ENCODE measurements at regions not wholly inside any gene's neighbourhood (a gene's known extent, or its start where the extent isn't known, plus 50 kb on each side); places are given as distances from the start of the nearest gene placed in this dataset.
A peak's percentile ranks its signal among the peaks of the same experiment; 100 is the strongest.

DNA sequence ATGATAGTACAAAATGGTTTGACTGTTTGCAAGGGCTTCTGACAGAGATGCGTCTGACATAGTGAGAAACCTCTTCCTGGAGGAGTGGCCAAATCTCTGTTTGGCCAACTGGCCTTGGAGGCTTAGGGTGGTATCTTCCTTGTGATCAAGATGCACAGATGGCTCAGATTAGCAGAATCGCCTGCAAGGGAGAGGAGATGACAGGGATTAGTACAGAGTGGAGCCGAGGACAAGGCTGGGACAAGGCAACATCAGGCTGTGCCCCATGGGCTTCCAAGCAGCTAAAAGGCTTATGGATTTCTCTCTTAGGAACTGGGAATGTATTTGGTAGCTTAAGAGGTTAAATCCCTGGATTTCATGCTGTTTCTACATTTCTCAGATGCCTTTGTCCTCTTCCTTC is 379.1 kb downstream of the SIPA1L2 start:
- WGBS, 10 experiments, result 0 to 100% (median 95%) methylated on average over 1 to 3 of the region's 3 CpGs; no CpG with 5 or more reads in 4 of the 10 experiments
- no peak overlapping the region for H3K27ac ChIP-seq
- peaks cover 27 to 30% of the 10 kb centered on the region in 2 donors for H3K4me1 ChIP-seq (replicated peaks in 1 of 2)
- in situ Hi-C loops (cut with MboI; ENCODE audit: low pct_unique_long_range_greater_than_20kb in 2 of 9, low sequenced_read_pairs in 9 of 9, unreplicated experiment in 9 of 9), result no loop called here
- H3K4me3 ChIP-seq, result no peak overlapping the region
- peak in 4 of 8 experiments; percentile 5 to 23 (median 18) for ATAC-seq (replicated peaks in 6 of 8)

DNA sequence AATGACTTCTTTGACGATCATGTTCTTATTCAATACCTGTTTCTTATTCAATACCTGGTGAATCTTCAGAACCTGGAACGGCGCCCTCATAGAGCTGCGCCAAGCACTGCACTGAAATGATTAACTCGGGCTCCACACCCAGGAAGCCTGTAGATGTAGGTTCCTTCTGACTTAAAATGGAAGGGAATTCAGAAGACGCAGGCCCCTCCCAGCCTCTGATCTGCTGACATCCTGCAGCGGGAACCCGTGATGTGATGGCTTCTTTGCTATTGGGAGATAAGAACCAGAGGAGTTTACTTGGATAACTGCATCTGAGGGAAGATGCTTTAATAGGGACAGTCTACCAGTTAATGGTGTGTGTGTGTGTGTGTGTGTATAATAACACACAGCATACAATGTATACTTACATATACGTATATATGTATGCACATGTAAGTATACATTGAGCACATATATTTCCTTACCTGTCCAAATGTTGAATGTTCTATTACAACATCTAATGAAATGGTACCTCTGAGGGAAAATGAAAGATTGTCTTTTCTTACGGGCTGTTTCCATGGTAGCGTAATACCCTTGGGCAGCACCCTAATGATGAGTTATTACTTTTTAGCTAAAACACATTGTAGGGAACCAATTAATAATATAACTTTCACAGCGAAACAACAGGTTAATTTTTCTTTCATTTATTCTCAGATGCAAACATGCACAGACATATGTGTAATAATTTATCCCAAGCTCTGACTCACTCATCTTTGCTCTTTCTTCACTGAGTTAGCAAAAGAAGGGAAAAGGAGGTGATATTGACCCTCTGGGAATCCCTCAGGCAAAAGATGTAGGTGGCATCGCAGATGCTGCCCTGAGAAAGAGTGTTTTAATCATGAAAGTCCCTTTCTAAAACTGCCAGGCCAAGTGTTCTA is 379.8 kb downstream of the SIPA1L2 start:
- Histone ChIP-seq H3K27ac (no peak overlapping the region), H3K4me1 (replicated peaks in 1 of 2) (peaks cover 27 to 30% of the 10 kb centered on the region in 2 donors), H3K4me3 (no peak overlapping the region)
- in situ Hi-C loops (cut with MboI; ENCODE audit: low pct_unique_long_range_greater_than_20kb in 2 of 9, low sequenced_read_pairs in 9 of 9, unreplicated experiment in 9 of 9), result no loop called here
- WGBS, 10 experiments, result 61 to 94% (median 85%) methylated on average over 2 to 13 of the region's 13 CpGs
- peak in 5 of 8 experiments; percentile 21 to 79 (median 71) for ATAC-seq (replicated peaks in 6 of 8)

DNA sequence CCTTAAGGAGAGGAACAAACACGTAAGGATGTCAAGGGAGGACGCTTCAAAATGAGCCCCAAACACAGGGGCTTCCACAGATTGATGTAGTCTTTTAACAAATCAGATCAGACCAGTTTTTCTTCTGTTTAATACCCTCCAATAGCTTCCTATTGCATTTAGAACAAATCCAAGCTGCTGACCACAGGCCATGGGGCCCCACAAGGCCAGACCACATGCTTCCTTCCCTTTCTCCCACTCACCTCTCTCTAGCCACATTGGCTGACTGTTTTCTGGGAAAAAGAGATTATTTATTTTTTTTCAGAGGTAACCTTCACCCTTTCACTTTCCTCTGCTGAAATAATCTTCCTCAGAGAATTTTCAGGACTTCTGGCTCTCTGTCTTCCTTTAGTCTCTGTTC is 380.6 kb downstream of the SIPA1L2 start:
- Histone ChIP-seq H3K27ac (no peak overlapping the region), H3K4me1 (replicated peaks in 1 of 2) (peaks cover 27 to 30% of the 10 kb centered on the region in 2 donors), H3K4me3 (no peak overlapping the region)
- in situ Hi-C loops (cut with MboI; ENCODE audit: low pct_unique_long_range_greater_than_20kb in 2 of 9, low sequenced_read_pairs in 9 of 9, unreplicated experiment in 9 of 9), result no loop called here
- no peak for ATAC-seq (replicated peaks in 6 of 8)
- WGBS, 10 experiments, result 10 to 100% (median 79%) methylated on average over 1 to 2 of the region's 2 CpGs; no CpG with 5 or more reads in 3 of the 10 experiments

DNA sequence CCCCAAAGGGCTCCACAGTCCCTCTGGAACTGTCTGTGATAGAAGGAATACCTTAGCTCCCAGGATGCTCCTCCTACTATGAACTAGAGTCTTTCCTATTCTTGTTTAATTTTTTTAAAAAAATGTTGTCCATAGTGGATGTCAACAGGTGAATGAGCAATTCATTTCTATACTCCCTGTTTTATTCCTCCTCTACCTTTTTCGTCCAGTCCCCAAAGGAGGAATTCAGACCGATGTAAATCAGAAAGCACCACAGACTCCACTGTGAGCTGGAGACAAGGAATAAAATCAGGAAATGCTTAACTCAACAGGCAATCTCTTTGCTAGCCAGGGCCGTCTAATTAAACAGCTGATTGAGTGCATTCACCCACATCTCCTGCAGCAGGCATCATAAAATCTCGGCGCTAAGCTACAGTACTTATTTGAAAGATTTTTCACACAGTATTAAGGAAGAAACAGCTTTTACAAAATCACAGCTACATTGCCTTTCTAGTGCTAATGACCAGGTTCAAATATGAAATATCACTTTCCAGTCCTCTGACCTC is 381.6 kb downstream of the SIPA1L2 start:
- H3K4me3 ChIP-seq, result no peak overlapping the region
- H3K27ac ChIP-seq, result no peak overlapping the region
- H3K4me1 ChIP-seq (replicated peaks in 1 of 2), result peaks cover 27 to 30% of the 10 kb centered on the region in 2 donors
- WGBS, 10 experiments, result 13 to 90% (median 67%) methylated on average over 2 to 5 of the region's 5 CpGs; no CpG with 5 or more reads in 1 of the 10 experiments
- peak in 3 of 8 experiments; percentile 21 to 38 (median 29) for ATAC-seq (replicated peaks in 6 of 8)
- in situ Hi-C loops (cut with MboI; ENCODE audit: low pct_unique_long_range_greater_than_20kb in 2 of 9, low sequenced_read_pairs in 9 of 9, unreplicated experiment in 9 of 9), result no loop called here

DNA sequence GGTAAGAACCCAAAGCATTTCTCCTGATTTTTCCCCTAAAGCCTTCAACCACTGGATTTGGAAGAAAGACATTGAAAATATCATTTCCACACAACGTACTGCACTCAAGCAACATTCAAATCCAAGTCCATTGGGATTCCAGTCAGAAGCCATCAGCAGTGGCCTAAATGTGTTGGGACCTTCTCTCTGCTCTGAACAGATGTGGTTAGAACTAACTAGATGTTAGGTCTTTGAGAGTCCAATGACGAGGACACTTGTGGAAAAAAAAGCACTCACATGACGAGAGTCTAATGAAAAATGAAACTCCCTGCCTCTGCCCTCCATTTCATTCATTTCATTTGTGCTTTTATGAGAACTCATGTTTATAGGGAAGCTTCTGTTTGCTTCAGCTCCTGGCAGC is 382.3 kb downstream of the SIPA1L2 start:
- in situ Hi-C loops (cut with MboI; ENCODE audit: low pct_unique_long_range_greater_than_20kb in 2 of 9, low sequenced_read_pairs in 9 of 9, unreplicated experiment in 9 of 9), result no loop called here
- Histone ChIP-seq H3K4me1 (replicated peaks in 1 of 2) (peaks cover 23 to 28% of the 10 kb centered on the region in 2 donors), H3K27ac (no peak overlapping the region), H3K4me3 (no peak overlapping the region)
- 20 to 93% (median 87%) methylated on average over 1 to 3 of the region's 3 CpGs; no CpG with 5 or more reads in 1 of the 10 experiments for WGBS, 10 experiments
- ATAC-seq (replicated peaks in 6 of 8), result no peak

DNA sequence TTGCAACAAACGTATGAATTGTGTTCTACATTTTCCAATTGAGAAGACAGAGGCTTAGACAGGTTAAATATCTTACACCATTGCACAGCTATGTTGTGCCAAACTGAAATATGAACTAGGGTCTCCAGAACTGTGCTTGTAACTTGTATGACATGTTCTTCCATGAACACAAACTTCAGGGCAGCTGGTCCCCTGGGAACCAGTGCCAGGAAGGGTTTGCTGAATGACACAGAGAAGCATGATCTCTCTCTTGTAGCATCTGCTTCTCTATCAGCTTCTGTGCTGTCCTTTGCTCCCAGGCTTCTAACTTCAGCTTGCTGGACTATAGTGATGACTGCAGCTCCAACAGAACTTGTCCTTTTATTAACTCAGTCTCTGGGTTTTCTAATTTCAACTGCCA is 385.5 kb downstream of the SIPA1L2 start:
- no peak overlapping the region for H3K27ac ChIP-seq
- H3K4me3 ChIP-seq, result no peak overlapping the region
- WGBS, 10 experiments, result 0 to 91% (median 50%) methylated on average over 1 of the region's 1 CpG; no CpG with 5 or more reads in 3 of the 10 experiments
- peaks cover 10 to 18% of the 10 kb centered on the region in 2 donors for H3K4me1 ChIP-seq (replicated peaks in 1 of 2)
- ATAC-seq (replicated peaks in 6 of 8), result no peak
- in situ Hi-C loops (cut with MboI; ENCODE audit: low pct_unique_long_range_greater_than_20kb in 2 of 9, low sequenced_read_pairs in 9 of 9, unreplicated experiment in 9 of 9), result no loop called here

DNA sequence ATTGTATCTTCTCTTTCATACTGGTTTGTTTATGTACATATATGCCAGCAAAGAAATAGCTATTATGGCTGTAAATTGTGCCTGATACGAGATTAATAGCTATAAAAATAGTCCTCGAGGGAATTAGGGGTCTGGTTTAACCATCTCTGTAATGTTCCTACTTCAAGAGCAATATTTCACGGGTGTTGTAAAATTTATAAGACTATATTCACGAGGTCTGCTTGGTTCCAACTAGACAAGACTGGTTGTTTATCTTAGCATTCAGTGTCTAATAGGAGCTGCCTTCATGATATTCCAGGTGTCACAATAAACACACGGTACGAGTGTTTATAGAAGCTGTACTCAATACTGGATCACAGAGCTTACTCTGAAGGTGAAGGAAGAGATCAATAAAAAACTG is 389.9 kb downstream of the SIPA1L2 start:
- ATAC-seq (replicated peaks in 6 of 8), result peak in 5 of 8 experiments; percentile 84 to 94 (median 93)
- 17 to 59% (median 38%) methylated on average over 2 to 6 of the region's 6 CpGs for WGBS, 10 experiments
- Histone ChIP-seq H3K4me1 (replicated peaks in 1 of 2) (peaks cover 5 to 12% of the 10 kb centered on the region in 2 donors), H3K27ac (no peak overlapping the region), H3K4me3 (no peak overlapping the region)
- in situ Hi-C loops (cut with MboI; ENCODE audit: low pct_unique_long_range_greater_than_20kb in 2 of 9, low sequenced_read_pairs in 9 of 9, unreplicated experiment in 9 of 9), result no loop called here

DNA sequence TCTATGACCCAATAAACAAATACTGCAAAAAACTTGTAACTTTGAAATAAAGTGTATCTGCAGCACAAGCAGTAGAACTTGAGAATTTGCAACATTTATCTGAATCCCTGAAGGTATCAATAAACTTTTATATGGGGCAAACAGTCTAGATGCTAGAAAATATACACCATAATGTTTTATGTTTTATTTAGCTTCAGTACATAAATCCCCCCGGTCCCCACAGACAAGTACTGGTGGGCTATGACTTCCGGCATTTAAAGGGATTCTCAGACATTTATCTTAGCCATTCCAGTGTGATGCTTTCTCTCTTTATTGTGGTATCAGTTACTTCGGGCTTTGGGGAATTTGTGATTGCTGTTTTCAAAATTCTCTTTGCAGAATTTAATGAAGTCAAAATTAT is 390.4 kb downstream of the SIPA1L2 start:
- Histone ChIP-seq H3K27ac (no peak overlapping the region), H3K4me1 (replicated peaks in 1 of 2) (peaks cover 5 to 12% of the 10 kb centered on the region in 2 donors), H3K4me3 (no peak overlapping the region)
- 52 to 84% (median 75%) methylated on average over 1 to 3 of the region's 3 CpGs for WGBS, 10 experiments
- ATAC-seq (replicated peaks in 6 of 8), result peak in 4 of 8 experiments; percentile 9 to 15 (median 12)
- in situ Hi-C loops (cut with MboI; ENCODE audit: low pct_unique_long_range_greater_than_20kb in 2 of 9, low sequenced_read_pairs in 9 of 9, unreplicated experiment in 9 of 9), result no loop called here

DNA sequence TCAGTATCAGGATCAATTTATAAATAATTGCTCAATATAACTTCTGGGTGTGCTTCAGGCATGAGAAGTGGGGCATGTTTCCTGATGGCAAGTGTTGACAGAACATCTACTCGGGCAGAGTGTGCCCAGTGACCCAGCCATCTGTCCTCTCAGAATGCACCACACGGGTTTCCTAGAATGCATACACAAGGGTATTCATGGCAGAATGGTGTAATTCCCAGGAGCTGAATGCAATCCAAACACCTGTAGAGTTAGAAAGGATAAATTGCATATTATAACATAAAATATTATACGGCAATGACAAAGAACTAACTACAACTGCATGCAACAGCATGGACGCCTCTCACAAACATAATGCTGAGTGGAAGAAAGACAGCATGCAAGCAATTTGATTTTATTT is 391.9 kb downstream of the SIPA1L2 start:
- Histone ChIP-seq H3K4me1 (replicated peaks in 1 of 2) (peaks cover 5 to 12% of the 10 kb centered on the region in 2 donors), H3K27ac (no peak overlapping the region), H3K4me3 (no peak overlapping the region)
- WGBS, 10 experiments, result 12 to 100% (median 94%) methylated on average over 2 to 4 of the region's 4 CpGs; no CpG with 5 or more reads in 3 of the 10 experiments
- no peak for ATAC-seq (replicated peaks in 6 of 8)
- in situ Hi-C loops (cut with MboI; ENCODE audit: low pct_unique_long_range_greater_than_20kb in 2 of 9, low sequenced_read_pairs in 9 of 9, unreplicated experiment in 9 of 9), result no loop called here

DNA sequence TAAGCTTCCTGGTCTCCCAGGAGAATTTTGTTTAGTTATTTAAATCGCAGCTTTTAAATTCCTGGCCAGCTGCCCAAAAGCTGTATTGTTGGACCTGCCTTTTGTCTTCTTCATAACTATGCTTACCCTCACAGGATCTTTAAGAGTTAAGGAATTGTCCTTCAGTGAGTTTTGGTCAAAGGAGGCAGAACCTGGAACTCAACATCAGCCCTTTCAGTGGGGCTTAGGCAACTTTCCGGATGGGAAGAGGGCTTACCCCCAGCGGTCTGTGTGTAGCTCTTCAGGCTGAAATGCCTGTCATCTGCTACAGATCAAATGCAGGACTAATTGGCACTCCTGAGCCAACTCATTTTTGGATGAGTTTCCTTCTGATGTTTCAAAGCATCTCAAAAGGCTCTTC is 402.6 kb downstream of the SIPA1L2 start:
- H3K4me1 ChIP-seq (replicated peaks in 1 of 2), result peaks cover 18% of the 10 kb centered on the region in 2 donors
- ATAC-seq (replicated peaks in 6 of 8), result peak in 4 of 8 experiments; percentile 6 to 62 (median 36)
- in situ Hi-C loops (cut with MboI; ENCODE audit: low pct_unique_long_range_greater_than_20kb in 2 of 9, low sequenced_read_pairs in 9 of 9, unreplicated experiment in 9 of 9), result no loop called here

DNA sequence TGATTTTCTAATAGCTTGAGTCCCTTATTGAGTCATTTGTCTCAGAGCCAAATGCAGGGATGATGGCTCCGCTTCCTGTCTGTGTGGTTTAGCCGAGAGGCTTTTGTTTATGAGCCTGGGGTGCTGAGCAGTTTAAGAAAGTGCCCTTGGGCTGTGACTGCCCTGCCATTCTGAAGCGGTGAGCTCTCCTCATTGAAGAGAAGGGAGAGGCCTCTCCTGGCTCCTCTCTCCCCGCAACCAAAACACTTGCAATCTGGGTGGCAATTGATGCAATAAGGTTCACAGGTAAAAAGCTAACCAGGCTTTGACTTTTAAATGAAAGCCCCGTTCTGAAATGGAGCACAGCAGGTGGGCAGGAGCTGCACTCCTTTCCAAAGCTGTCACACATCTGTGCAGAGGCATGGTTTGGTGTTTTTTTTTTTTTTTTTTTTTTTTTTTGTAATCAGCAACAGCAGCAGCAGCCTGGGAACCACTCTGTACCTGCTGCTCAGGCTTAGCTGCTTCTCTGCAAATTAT is 403.7 kb downstream of the SIPA1L2 start:
- in situ Hi-C loops (cut with MboI; ENCODE audit: low pct_unique_long_range_greater_than_20kb in 2 of 9, low sequenced_read_pairs in 9 of 9, unreplicated experiment in 9 of 9), result no loop called here
- WGBS, 10 experiments, result 0 to 67% (median 28%) methylated on average over 1 to 5 of the region's 5 CpGs; no CpG with 5 or more reads in 2 of the 10 experiments
- Histone ChIP-seq H3K4me3 (no peak overlapping the region), H3K27ac (no peak overlapping the region), H3K4me1 (replicated peaks in 1 of 2) (peaks cover 18% of the 10 kb centered on the region in 2 donors)
- ATAC-seq (replicated peaks in 6 of 8), result peak in 7 of 8 experiments; percentile 8 to 92 (median 84)

More for the DNA sequence above, 402.6 kb downstream of the SIPA1L2 start:
- 0 to 50% (median 3%) methylated on average over 1 to 3 of the region's 3 CpGs; no CpG with 5 or more reads in 1 of the 10 experiments for WGBS, 10 experiments
- Histone ChIP-seq H3K4me3 (no peak overlapping the region), H3K27ac (no peak overlapping the region)

DNA sequence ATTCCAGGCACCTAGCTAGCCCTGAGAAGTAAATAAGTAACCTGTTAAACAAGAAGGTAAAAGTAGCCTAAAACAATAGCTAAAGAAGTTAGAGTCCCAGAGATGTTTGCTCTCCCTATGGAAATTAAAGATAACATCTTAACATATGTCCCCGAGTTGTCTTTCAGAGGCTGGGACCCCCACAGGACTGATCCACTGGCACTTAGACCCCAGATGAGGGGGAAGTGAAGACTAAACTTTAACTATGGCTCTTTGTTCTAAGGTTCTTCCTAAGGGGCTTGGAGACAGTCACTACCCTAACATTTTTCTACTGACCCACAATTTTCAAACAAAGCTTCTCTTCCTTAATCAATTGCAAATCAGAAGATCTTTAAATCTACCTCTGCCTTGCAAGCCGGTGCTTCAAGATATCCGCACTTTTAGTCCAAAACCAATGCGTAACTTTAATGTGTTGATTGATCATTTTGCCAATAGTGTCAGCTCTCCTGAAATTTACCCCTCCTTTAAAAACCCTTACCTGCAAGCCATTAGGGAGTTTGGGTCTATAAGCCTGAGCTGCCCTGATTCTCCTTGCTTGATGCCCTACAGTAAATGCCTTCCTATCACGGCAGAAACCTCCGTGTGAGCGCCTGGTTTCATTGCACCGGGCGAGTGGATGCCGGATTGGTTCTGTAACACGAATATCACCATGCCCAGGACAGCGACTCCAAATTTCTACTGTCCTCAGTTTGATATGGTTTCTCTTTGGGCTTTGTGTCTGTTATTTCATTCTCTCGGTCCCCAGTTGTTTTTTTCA is 404.4 kb downstream of the SIPA1L2 start:
- in situ Hi-C loops (cut with MboI; ENCODE audit: low pct_unique_long_range_greater_than_20kb in 2 of 9, low sequenced_read_pairs in 9 of 9, unreplicated experiment in 9 of 9), result no loop called here
- peaks cover 18% of the 10 kb centered on the region in 2 donors for H3K4me1 ChIP-seq (replicated peaks in 1 of 2)
- H3K27ac ChIP-seq, result no peak overlapping the region
- peak in 4 of 8 experiments; percentile 11 to 20 (median 20) for ATAC-seq (replicated peaks in 6 of 8)
- 40 to 100% (median 66%) methylated on average over 1 to 13 of the region's 13 CpGs for WGBS, 10 experiments
- H3K4me3 ChIP-seq, result no peak overlapping the region

All from motor neuron (in vitro differentiated cells).